NCI-H146 (cell line): ENCODE measurements at regions not wholly inside any gene's neighbourhood (a gene's known extent, or its start where the extent isn't known, plus 50 kb on each side); places are given as distances from the start of the nearest gene placed in this dataset.

ENCODE experiments used
- DNase-seq: peaks from one replicate; lab custom pipeline; 2025; lab: John Stamatoyannopoulos, UW

DNA sequence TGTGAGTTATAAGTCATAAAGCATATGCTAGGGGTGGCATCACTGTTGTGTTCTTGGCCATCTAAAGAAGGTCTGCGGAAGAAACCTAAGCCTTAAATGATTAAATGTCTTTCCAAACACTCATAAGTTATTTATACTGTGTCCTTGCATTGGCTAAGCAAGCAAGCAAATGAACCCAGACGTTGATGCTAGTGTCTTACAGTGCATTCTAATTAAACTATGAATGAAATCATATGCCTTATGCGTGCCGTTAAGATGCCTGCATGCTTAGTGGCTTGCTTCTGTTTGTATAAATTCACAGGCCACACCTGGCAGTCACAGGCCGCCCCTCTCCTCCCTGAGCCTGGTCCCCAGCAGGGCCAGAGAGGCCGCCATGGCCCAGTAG is 49.9 kb downstream of the RIN2 start:
- no peak for DNase-seq

DNA sequence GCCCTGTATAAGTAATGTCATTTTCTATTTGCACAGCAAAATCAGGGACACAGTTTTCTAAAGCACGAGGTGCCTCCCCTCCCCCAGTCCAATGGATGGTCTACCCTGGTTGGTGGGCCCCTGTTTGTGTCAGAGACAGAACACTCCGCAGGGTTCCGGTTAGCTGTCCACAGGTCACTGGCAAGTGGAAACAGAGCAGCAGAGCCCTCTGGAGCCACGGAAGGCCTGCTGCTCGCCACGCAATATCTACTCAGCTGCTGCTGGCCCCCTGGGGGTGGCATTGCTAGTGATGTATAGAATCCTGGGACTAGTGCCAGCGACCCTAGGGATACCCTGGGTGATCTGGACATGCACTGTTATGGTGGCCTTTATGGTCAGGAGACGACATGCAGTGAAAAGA is 50.4 kb downstream of the RIN2 start:
- peak; percentile 94 for DNase-seq

DNA sequence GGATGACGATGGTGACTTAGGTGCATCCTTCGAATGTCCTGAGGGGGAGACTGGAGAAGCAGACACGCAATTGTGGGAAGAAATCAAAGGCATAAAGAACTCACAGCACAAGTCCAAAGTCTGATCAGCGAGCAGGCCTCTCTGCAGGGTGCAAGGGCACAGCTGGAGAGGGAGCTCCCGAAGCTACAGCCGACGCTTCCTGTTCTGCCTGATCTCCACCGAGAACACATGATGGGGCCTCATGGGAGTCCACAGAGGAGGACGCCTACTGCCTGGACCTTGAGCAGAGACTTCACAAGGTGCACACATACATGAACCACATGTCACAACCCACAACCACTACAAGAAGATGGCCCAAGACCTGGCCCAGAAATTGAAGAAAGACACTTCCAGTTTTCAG is 51.4 kb downstream of the RIN2 start:
- DNase-seq, result peak; percentile 52

DNA sequence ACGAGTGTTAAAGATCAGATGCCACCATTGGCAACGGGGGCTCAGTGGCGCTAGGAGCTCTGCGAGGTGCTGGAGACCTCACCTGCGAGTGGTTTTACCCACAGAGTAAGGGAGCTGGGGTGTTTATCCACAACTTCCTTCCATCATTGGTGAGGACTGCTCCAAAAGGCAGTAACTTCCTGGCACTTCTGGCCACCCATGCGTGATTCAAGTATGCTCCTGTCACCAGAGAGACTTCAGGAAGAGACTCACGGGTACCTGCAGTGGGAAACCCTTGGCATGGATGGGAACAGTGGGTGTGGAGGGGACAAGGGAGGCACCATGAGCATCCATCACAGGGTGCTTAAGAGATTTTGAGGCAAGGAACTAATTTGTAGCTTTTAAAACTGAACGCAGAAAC is 53.2 kb downstream of the RIN2 start:
- no peak for DNase-seq

DNA sequence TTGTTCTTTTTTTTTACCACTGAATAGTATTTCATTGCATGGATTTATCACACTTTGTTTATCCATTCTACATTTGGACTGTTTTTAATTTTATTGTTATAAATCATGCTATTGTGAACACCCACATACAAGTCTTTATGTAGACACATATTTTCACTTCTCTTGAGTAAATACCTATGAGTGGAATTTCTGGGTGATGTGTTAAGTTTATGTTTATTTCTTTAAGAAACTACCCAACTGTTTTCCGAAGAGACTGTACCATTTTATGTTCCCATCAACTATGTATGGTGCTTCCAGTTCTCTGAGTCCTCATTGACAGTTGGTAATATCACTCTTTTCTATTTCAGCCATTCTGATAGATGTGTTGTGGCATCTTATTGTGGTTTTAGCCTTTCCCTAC is 54.0 kb downstream of the RIN2 start:
- DNase-seq, result no peak

DNA sequence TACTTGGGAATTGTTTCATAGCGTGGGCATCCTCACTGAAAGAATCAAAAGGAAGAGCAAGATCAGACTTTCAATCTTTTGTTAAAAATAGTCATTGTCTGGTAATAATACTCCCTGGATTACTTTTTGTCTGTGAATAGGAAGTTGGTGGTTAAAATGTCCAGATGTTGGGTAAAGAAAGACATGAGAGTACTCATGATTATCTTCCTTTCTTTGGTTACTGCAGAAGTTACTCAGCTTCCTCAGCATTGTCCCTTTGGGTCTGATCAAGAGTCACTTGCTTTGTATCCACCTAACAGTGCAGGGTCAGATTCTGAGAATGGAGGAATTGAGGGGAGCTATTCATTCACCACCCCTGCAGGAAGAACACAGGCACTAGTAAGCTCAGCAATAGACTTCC is 54.6 kb downstream of the RIN2 start:
- no peak for DNase-seq

DNA sequence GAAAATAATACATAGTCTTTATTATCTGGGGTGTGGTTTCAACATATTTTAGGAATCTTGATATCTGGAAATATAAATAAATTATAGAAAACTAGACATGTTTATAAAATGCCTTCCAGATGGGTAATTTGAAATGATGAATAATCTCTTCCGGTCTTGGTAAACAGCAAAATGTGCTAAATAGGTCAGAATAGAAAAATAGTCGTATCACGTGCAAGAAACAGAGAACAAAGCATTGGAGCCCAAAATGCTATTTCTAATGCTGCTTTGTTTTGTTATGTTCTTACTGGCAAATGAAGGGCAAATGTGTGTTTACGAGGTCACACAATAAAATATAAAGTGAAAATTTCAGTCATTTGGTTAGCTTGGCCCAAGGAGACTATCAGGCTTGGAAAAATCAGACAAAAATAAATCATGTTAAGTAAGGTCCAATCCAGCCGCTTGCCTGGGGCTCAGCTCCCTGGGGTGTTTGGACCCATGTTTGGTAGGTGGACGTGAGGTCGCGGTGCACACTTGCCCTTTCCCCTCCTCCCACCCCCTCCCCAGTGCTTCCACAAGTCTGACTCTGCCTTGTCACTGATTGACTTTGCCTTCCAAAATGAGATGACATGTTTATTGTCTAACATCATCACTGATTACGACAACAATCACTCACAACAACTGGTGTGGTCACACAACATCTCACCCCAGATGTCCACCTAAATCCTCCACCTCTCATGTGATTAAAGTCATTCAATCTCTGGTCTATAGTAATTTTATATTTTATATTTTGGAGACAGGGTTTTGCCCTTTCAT is 56.0 kb downstream of the RIN2 start:
- no peak for DNase-seq

DNA sequence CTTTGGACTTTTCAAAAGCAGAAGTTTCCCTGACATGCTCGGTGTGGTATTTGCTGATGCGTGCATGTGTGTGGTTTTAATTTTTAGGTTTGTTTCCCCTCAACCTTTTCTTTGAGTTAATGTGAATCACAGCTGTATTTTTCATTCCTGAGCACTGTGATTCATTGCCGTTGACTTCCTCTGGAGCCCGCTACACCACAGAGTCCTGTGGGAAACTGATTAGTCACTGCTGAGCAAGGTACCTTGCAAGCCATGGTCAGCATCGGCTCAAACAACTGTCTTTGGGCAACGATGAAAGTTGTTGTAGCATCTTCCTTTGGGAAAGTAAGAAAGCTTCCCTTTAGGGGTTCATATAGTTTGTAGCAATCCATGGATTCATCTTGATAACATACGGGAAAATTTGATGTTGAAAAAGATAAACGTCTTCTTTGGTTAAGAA is 57.5 kb downstream of the RIN2 start:
- no peak for DNase-seq

DNA sequence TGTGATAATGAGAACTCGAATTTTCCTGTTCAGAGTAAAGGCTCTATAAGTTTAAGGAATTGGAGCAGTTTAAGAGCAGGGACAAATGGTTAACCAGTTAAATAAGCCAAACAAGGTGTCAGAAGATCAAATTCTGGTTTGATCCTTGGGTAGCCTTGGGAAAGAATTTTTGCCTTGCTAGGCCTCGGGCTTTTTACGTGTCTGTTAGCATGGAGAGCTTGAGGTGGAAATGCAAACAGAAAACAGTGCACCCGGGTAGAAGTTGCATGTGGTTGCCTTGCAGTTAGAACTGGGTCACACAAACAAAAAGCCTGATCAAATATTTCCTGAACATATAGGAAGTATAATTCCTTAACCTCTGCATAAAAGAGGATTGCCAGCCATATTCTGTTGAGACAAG is 58.3 kb downstream of the RIN2 start:
- DNase-seq, result no peak

DNA sequence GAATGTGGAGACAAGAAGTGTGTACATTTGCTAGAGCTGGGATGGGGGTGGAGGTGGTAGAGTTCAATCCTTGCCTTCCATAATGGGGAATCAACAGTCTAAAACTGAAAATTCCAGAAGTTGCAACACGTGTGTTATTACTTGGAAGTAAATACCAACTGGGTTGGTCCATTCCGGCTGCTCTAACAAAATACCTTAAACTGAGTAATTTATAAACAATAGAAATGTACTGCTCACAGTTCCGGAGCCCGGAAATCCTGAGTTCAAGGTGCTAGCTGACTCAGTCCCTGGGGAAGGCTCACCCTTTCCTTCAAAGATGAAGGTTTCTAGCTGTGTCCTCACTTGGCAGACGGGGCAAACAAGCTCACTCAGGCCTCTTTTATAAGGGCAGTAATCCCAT is 59.0 kb downstream of the RIN2 start:
- no peak for DNase-seq

DNA sequence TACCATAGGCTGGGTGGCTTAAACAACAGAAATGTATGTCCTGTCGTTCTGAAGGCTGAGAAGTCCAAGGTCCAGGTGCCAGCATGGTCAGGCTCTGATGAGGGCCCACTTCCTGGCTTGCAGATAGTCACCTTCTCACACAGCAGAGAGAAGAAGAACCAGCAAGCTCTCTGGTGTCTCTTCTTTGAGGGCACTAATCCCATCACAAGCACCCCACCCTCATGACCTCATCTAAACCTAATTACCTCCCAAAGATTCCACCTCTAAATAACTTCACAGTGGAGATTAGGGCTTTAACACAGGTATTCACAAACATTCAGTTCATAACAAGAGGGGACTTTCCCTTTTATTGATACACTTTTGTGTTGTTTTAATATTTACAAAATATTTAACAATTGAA is 61.1 kb downstream of the RIN2 start:
- no peak for DNase-seq

DNA sequence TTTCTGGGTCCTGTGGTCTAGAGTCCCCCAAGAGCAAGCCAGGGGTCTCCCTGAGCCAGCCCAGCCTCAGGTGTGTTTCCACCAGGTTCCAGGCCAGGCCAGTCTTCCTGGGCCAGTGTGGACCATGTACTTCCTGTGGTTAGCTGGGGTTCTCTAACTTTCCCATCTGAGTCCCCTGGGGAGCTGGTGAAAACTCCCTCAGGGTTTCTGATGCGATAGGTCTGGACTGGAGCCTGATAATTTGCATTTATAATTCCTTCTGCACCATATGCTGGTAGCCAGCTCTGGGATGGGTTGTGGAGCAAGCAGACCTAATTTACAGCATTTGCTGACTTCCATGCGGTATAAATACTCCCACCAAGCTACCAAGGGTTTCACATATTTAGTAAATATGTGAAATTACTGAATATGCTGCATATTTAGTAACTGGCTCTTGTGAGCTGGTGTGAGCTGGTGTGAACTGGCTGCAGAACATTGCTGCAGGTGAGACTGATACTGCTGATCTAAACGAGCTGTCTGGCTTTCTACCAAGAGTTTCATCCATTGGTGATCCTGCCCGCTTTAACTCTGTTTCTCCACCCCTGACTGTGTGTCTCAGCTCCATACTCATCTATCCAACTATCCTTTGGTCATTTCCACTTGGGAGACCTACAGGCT is 62.6 kb downstream of the RIN2 start:
- DNase-seq, result no peak

DNA sequence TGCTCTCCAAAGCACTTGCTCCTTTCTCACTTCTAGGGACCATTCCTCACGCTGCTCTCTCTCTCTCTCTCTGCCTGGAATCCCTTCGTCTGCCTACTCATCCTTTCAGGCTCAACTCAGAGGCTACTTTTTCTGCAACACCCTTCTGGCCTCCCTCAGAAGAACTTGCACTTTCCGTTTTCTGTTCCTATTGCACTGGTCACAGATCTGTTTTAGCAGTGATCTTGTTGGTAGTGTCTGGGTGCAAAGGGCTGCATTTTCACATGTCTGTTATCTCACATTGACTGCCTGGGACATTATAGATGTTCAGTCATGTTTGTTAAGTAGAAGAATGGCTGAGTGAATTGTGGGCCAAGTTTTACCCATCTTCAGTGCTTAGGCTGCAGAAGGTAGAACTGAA is 63.5 kb downstream of the RIN2 start:
- DNase-seq, result no peak

DNA sequence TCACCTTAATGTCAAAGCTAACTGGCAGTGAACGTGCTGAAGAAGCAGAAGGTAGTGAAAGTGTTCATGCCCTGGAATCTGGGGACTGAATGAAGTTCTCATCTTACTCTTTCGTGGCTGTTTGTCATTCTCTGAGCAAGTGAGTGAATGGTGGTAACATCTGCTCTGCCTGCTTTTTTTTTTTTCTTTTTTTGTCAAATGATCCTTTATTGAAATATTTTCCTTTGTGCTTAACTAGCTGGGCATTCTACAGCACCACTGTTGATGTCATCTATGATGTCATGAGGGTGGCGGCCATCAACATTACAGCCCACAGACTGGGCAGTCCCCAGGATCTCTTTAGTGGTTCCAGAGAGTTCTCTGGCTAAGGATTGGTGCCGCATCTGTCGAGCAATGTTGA is 65.2 kb downstream of the RIN2 start:
- DNase-seq, result no peak

DNA sequence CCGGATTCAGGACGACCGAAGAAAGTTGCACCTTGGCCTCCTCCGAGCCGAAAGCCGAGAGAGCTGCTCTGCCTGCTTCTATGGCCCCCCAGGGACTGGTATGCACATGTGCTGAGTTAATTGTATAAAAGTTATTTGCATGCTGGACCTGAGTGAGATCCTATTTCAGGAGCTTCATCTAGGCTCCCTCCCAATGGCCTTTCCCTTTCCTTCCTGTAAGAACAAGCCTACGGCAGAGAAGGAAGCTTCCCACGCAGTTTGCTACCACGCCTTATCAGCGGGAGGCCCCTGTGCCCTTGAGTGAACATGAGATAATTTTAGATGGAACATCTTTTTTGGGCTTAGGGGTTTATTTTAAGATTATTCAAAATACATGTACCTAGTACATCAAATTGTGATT is 65.9 kb downstream of the RIN2 start:
- DNase-seq, result no peak

DNA sequence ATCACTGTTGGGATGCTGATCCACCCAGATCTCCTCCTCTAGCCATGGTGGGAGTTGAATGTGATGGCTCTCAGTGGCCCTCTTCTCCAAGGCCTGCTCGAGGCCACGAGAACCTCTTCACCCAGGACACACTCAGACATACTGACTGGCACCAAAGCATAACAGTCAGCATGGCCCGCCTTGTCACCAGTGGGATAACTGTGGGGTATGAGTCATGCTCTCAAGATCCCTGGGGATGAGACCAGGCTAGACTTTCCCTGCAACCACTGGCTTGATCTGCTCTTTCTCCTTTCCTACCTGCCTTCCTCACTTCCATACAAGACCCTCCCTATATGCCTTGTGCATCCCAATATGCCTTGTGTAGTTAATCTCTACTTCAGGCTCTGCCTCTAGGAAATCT is 66.8 kb downstream of the RIN2 start:
- no peak for DNase-seq

DNA sequence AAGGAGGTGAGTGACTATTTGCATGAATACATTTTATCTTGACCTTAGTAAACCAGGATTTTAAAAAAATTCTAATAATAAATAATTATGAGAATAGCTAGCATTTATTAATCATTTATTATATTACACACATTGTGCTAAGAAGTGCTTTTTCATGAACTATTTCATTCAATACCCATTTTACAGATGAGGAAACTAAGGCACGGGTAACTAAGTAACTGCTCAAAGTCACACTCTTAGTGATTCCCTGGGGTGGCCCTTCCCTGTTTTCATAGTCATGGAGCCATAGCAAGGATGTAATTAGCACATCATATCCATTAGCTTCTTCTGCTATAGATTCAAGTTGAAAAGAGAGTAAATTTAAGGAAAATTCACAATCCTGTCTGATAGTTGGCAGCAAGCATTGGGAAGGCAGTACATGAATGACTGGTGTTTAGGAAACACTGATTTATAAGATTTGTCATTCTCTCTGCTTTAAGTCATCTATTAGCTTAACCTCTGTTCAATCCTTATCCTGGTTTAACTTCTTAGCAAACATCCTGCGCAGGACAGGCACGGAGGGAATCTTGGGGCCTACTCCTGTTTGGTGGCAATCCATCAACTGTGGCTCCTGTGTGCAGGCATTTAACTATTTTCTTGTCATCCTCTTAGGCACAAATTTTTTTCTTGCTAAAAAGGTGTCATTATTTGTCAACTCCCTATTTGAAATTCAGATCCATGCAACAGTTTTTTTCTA is 68.3 kb downstream of the RIN2 start:
- DNase-seq, result no peak

DNA sequence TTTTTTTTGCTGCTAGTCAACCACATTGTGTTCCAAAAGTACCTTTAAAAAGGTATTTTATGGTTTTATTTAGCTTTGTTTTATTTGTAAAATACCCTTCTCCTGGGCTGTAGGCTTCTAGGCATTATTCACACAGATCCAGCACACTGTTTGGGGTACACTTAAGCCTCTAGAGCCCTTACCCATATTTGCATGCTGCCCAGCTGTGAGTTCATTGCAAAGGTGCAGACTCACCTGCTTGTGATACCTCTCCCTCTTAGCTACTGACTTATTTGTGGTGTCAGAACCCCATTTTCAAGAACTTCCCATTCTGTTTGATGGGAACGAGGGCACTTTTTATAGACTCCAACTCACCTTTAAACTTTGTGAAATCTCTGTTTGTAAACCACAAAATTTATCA is 69.8 kb downstream of the RIN2 start:
- DNase-seq, result peak; percentile 26

DNA sequence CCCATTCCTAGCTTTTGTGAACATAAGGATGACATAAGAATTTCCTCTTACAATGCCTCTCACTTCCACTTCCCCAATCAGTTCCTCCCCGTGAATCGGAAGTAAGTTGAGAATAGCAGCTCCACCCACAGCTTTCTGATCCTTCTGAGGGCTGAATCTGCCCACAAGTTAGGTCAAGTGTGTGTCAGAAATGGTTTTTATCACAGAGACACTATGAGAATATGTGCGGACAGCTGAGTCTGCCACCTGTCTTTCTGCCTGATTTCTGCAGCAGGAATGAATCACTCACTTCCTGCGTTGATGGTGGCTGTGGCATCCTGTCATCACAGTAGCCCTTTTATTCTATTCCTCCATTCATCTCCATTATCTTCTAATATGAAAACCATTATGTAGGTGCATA is 70.2 kb downstream of the RIN2 start:
- peak; percentile 64 for DNase-seq

DNA sequence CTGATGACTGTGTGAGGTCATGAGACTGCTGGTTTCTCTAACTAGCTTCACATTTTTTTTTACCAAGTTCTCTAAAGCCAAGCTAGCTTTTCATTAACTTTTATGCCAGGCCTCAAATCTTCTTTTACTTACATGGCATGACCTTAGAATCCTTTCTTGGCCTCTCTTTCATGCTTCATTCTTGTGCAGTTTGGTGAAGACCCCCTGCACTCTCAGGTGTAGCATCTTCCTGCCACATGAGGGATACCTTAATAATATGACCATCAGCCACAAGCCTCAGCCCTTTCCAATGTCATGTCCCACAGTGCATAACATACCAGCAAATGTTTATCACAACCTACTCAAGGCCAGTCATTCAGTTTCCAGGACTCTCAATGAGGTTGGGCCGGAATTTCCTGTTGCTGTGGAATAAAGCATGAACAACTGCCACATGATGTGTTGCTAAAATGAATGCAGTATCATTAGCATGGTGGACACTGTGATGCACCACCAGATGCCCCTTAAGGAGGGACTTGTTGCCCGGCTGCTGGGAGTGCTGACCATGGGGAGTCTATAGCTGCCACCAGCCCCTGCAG is 72.2 kb downstream of the RIN2 start:
- DNase-seq, result no peak

DNA sequence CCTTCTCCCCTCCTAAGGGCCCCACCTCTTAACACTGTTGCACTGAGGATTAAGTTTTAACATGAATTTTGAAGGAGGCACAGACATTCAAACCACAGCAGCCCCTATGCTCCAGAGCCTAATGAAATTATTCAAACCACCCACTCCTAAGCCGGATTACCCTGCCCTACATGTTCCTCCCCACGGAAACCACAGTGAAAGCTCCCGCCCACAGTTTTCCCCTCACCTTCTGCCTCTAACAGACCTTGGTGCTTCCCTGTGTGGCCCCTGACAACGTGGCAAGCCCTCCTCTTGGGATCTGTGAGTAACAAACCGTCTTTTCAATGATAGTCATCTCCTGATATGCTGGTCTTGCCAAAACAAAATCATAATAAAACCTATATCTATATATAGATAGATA is 74.8 kb downstream of the RIN2 start:
- DNase-seq, result no peak

DNA sequence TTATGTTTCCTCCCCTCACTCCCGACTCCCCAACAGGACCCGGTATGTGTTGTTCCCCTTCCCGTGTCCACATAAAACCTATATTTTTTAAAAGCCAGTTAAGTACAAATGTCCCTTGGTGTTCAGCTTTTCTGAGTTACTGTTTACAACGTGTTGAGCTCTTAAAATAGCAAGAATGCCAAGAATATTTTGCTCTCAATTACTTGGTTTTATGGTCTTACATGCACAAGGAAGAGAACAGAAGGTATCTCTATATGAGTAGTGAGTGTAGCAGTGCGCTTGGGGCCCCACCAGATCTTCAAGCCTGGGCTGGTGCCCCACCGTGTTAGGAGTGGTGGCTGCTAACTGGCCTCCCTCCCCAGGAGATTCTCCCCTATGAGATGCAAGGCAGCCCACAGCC is 75.3 kb downstream of the RIN2 start:
- DNase-seq, result no peak

DNA sequence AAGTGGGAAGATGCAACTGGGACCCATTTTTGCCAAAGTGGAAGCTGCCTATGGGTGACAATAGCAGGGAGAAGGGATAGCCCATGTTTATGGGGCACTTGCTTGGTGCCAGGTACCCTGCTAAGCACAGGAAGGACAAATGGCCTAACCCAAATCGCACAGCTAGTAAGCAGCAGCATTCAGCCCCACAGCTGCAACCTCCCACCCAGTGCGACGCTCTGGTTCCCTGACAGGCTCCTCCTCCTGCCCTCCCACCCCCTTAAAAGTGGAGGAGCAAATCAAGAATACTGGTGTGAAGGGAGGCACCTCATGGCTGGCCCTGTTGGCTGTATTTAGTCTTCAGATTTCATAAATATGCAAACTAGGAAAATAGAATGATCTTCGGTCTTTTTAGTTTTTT is 76.2 kb downstream of the RIN2 start:
- no peak for DNase-seq
